Heart left ventricle (tissue), 13 donors: ENCODE measurements at regions not wholly inside any gene's neighbourhood (a gene's known extent, or its start where the extent isn't known, plus 50 kb on each side); places are given as distances from the start of the nearest gene placed in this dataset.

Source experiments
- CTCF ChIP-seq, 12 donors: fragments of 200-600 bp; sonication (generic) in 4 of 12; IDR thresholded peaks; one replicate each; pipeline versions ENCODE4 v1.5.0 to v1.8.0; 2018 to 2022; ENCODE audit warnings: antibody characterized with exemption in 12 of 12, mild to moderate bottlenecking in 5 of 12
- POLR2A ChIP-seq, 2 donors: fragments of 450-650 bp; IDR thresholded peaks; one replicate each; pipeline ENCODE4 v1.6.1; 2017; ENCODE audit warnings: antibody characterized with exemption in 2 of 2, mild to moderate bottlenecking in 2 of 2, moderate library complexity in 2 of 2
- donor health status: ischemic (EF 13 %, LVEDD 7.1; RV severe dilation, severe dysfunction).
- donor health status: DM: no; HTN: yes; CAD: no.
- donor health status: DM: no; HTN: no; CAD: no.
- donor health status: ischemic (EF 25% LVEDD 6.9; RV normal size, moderate dysfunction).
- donor health status: ischemic (EF 25% LVEDD 5.7; RV mildly dilated, moderate dysfunction).
- donor health status: ischemic (EF 35%, LVEDD 5.7; RV mildly dilated, moderate dysfunction).
- donor health status: nonischemic (EF 11% LVEDD 7.7; RV severe dilation, severe dysfunction).
- donor health status: DM: yes; HTN: yes; CAD: no.
- donor health status: PGD.
- donor health status: ischemic (EF 29% LVEDD 5.4; RV normal size, mild dysfunction).
- donor health status: nonischemic (EF 23%, LVEDD 6.1; RV moderate dilation, normal function).

- TF ChIP-seq POLR2A (IDR thresholded peaks at IDR 0.05) = no peak
- TF ChIP-seq CTCF (IDR thresholded peaks at IDR 0.05) = no peak
These were observed 114.1 kb upstream of the SMLR1 start for GRCh38 chr6:130713144-130713543.
